ENCODE measurements at regions not wholly inside any gene's neighbourhood (a gene's known extent, or its start where the extent isn't known, plus 50 kb on each side); places are given as distances from the start of the nearest gene placed in this dataset.

DNA sequence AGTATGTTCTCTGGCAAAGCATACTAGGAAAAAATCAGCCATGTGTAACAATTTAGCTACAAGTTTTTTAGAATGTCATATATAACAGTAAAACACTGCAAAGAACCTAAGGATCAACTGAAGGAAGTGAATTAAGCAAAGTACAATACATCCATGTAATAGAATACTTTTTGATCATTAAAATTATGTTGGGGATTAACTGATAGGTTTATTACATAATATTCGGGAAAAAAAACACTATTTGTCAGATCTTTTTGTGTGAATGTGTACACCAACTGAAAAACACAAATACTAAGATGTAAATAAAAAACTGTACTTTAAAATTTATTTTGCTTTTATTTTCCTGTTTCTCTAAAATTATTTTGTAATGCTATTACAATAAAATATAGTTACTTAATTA is 185.5 kb upstream of the DYNLRB2 start:
- DNase-seq: no peak

GRCh38 chr16:80350061-80350460 is 190.7 kb upstream of the DYNLRB2 start:
- no peak for DNase-seq

DNA sequence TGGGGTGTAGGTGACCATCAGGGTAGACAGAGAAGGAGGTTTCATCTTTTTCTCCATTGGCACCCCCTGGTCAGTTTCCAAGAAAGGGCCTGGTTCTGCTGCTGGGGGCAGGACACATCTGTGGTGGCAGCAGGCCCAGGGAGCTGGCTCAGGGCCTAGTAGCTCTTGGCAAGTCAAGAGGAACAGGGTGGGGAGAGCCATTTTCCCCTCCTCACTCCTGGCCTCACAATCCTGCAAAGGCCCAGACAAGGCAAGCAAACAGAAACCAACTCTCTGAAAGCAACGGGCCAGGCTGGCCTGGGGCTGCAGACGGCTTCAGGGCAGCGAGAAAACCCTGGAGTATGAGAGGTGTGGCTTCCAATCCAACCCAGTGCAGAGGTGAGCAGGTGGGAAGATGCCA is 192.9 kb upstream of the DYNLRB2 start:
- DNase-seq: no peak

- DNase-seq: no peak
Observed at GRCh38 chr16:80347002-80347401, 193.8 kb upstream of the DYNLRB2 start.

DNA sequence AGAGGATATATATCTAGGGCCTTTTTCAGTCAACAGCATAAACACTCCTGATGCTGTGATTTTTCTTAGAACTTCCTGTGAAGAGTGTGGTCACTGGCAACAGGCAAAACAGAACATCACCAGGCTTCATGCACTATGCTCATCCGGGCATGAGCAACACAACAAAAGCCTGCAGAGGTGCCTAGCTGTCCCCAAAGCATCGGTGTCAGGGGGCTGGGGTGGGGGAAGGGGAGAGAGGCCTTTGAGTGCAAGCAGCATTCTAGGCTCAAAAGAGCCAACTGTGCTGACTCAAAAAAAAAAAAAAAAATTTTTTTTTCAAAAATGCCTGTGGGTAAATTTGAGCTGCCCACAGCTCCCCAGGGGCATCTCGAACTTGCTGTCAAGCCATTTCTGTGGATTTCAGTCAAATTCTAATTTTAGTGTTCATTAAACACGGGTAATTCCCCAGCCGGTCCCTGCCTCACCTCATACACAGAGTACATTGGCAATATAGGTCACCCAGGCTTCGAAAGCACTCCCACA is 194.6 kb upstream of the DYNLRB2 start:
- no peak for DNase-seq

DNA sequence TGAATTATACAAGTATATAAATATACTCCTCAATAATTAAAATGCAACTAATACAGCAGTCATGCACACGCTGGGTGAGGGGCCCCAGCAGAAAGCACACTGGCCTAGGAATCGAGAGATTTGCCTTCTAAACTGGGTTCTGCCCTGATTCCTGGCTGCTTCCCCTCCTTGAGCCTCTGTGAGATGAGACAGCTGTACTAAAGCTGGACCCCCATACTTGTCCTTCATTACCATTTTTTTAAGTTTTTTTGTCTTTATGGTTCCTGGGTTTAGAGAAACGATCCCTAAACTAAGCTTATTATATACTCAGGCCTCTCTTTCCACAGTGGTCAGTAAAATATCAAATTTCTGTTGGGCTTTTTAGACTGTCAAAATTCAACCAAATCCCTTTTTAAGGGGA is 195.1 kb upstream of the DYNLRB2 start:
- DNase-seq: no peak

GRCh38 chr16:80344570-80344969 is 196.2 kb upstream of the DYNLRB2 start:
- DNase-seq: no peak

DNA sequence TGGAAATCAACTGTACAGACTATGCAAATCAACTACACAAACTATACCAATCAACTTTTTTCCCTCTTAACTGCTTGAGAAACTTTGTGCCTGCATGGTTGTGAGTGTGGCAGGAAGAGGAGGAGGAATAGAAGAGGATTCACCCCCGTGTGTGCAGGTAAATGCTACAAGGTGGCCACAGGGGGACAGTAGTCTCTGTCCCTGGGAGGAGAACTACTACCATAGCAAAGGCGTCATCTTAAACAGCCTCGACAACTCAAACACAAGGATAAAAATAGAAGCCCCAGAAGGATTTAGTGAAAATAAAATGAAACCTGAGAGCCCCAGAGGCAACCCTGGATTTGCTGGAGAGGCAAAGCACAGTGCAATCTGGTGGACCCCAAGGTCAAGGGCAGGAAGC is 199.5 kb upstream of the DYNLRB2 start:
- DNase-seq: no peak

- DNase-seq: no peak
Observed at GRCh38 chr16:80337786-80338185, 203.0 kb upstream of the DYNLRB2 start.

GRCh38 chr16:80330803-80331202 is 210.0 kb upstream of the DYNLRB2 start:
- no peak for DNase-seq

DNA sequence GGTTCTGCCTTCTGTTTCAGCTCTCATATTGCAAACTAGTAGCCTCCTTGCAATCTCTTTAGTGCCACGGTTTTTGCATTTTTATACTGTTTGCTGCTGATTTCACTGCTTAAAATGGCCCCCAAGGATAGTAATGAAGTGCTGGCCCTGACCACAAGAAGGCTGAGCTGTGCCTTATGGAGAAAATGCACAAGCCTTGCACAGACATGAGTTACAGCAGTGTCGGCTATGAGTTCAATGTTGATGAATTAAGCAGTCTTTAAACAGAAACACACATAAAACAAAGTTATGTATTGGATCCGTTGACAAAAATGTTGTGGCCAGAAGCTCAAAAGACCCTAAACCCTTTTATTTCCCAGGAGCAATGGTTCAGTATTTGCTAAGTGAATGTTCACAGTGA is 210.6 kb upstream of the DYNLRB2 start:
- no peak for DNase-seq

DNA sequence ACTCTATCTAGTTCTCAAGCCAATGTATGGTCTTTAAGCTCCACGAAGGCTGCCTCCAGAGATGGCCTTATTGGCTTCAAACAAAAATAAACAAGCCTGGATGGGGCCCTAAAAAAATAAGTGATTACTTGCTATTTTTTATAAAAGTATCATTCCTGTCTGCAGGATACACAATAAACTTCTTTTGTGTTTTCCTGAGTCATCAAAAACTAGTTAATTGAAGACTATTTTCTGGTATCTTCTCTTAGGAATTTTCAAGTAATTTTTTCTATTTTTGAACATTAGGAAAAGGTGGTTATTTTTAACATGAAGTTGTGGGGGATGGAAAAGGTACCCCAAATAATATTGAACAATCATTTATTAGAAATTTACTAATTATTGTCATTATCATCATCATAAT is 213.1 kb upstream of the DYNLRB2 start:
- DNase-seq: no peak

- no peak for DNase-seq
Observed at GRCh38 chr16:80324371-80324770, 216.4 kb upstream of the DYNLRB2 start.

DNA sequence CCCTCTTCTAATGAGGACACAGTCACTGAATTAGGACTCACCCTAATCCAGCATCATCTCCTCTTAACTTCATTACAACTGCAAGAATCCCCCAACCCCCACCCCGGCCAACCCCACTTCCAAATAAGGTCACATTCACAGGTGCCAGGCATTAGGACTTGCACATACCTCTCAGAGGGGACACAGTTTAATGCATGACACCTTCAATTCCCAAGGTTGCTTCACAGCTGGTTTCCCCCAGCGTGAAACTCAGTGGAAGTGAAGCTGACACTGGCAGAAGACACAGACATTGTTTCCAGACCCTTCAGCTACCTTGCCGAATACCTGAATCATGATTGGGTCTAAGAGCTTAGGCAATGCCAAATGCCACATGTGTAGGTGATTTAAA is 217.0 kb upstream of the DYNLRB2 start:
- no peak for DNase-seq

DNA sequence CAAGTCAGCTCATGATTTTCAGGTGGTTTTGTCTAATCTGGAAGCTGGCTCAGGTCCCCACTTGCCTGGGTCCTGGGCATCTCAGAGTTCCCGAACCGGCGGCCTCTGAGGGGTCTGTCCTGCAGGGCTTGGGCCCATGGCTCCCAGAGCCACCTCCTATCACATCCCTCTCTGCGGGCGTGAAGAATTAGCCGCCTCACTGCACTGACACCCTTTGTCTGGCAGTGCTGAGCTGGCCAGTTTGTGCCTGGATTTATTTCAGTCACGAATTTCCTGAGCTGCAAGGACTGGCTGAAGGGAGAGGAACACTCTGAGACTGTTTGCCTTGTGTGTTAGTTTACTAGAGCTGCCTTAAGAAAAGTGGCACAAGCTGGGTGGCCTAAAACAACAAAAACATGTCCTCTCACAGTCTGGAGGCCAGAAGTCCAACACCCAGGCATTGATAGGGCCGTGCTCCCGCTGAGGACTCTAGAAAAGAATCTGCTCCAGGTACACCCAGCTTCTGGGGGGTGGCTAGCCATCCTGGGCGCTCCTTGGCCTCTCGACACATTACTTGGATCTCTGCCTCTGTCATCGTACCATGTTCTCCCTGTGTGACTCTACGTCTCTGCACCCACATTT is 217.5 kb upstream of the DYNLRB2 start:
- DNase-seq: no peak

GRCh38 chr16:80319181-80319580 is 221.6 kb upstream of the DYNLRB2 start:
- DNase-seq: no peak

GRCh38 chr16:80318107-80318506 is 222.7 kb upstream of the DYNLRB2 start:
- no peak for DNase-seq

- no peak for DNase-seq
Observed at GRCh38 chr16:80317599-80318037, 223.2 kb upstream of the DYNLRB2 start.

GRCh38 chr16:80317116-80317515 is 223.7 kb upstream of the DYNLRB2 start:
- DNase-seq: no peak

- no peak for DNase-seq
Observed at GRCh38 chr16:80314042-80314441, 226.8 kb upstream of the DYNLRB2 start.

GRCh38 chr16:80309178-80309577 is 231.6 kb upstream of the DYNLRB2 start:
- no peak for DNase-seq

- no peak for DNase-seq
Observed at GRCh38 chr16:80305410-80305809, 235.4 kb upstream of the DYNLRB2 start.

DNA sequence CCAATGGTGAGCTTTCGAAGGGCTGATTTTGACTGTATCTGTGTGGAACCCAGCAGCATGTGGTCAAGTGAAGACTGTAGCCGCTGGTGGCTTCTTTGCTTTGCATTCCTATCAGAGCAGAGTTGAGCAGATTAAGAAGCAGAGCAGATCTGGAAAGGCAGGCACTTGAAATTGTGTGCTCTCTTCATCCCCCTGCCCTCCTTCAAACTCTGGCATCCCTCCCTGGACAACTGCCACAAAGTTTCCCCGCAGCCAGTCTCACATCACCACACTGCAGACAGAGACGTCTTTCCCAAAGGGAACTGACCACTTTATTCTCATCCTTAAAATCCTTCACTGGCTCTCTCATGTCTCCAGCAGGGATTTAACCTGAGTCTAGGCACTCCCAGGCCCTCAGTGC is 237.1 kb upstream of the DYNLRB2 start:
- DNase-seq: no peak

DNA sequence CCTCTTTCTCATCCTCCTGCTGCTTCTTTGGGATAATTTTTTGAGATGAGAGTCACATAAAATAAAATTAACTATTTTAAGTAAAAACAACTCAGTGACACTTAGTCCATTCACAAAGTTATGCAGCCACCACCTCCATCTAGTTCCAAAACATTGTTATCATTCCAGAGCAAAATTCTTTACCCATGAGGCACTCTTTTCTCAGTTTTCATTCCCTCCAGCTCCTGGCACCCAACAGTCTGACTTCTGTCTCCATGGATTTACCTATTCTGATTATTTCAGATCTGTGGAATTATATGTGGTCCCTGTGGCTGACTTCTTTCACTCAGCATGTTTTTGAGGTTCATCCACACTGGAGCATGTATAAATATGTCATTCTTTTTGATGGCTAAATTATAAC is 239.9 kb upstream of the DYNLRB2 start:
- DNase-seq: no peak

- no peak for DNase-seq
Observed at GRCh38 chr16:80300456-80300855, 240.3 kb upstream of the DYNLRB2 start.
